B cell (primary cell): ENCODE measurements at regions not wholly inside any gene's neighbourhood (a gene's known extent, or its start where the extent isn't known, plus 50 kb on each side); places are given as distances from the start of the nearest gene placed in this dataset.

ENCODE experiments used
- ATAC-seq: fragments of 200-7000 bp; cut with Tn5 transposase; one replicate; pipeline ENCODE4 v1.10.0; 2021; ENCODE audit warnings: low read depth, mild to moderate bottlenecking, moderate number of reproducible peaks, moderate library complexity
- CTCF ChIA-PET: fragments of 350-600 bp; sonication (Branson Sonifier 250); formaldehyde crosslinking; loops from one replicate; lab custom pipeline; 2021; ENCODE audit warnings: antibody characterized with exemption, inconsistent platforms; lab: Charles Lee
- POLR2A ChIA-PET: fragments of 350-600 bp; sonication (Branson Sonifier 250); formaldehyde crosslinking; loops from one replicate; lab custom pipeline; 2021; ENCODE audit warnings: antibody characterized with exemption; lab: Charles Lee
- DNase-seq: peaks from one replicate; pipeline ENCODE4 v3.0.0; 2013
- H2AFZ ChIP-seq: 2 replicates; pipeline ENCODE4 v1.6.1; 2012; ENCODE audit warnings: mild to moderate bottlenecking, low read depth, low read length; ENCODE audit not compliant: insufficient read depth, poor library complexity, severe bottlenecking
- H3K27ac ChIP-seq, 2 donors: 1 replicate in 1 of 2; 2 replicates in 1 of 2; pipeline ENCODE4 v1.5.1; 2012 to 2013; ENCODE audit warnings: low read length in 2 of 2, mild to moderate bottlenecking in 2 of 2, moderate library complexity in 1 of 2
- H3K27me3 ChIP-seq, 4 experiments: fragments of 200-600 bp in 1 of 4; sonication (generic) in 1 of 4; replicated peaks in 1 of 4; 1 replicate in 2 of 4; 2 replicates in 2 of 4; pipeline versions ENCODE4 v1.6.1 to v1.7.0; 2013 to 2016; ENCODE audit warnings: low read length in 3 of 4, mild to moderate bottlenecking in 2 of 4, mixed read lengths in 1 of 4, moderate library complexity in 1 of 4; ENCODE audit not compliant: insufficient read depth in 4 of 4, control insufficient read depth in 3 of 4; ENCODE audit errors: control extremely low read depth in 1 of 4
- H3K36me3 ChIP-seq, 2 experiments: replicated peaks in 1 of 2; 1 replicate in 1 of 2; 2 replicates in 1 of 2; pipeline versions ENCODE4 v1.6.1 to v1.7.1; 2013; ENCODE audit warnings: low read length in 1 of 2; ENCODE audit not compliant: insufficient read depth in 2 of 2, control insufficient read depth in 1 of 2; ENCODE audit errors: control extremely low read depth in 1 of 2, extremely low read depth in 1 of 2
- H3K4me1 ChIP-seq, 2 donors: fragments of 200-600 bp in 1 of 2; sonication (generic) in 1 of 2; 1 replicate in 1 of 2; 2 replicates in 1 of 2; pipeline versions ENCODE4 v1.5.1 to v1.6.1; 2013 to 2017; ENCODE audit warnings: low read length in 2 of 2; ENCODE audit not compliant: control insufficient read depth in 2 of 2, insufficient read depth in 2 of 2
- H3K4me2 ChIP-seq: replicated peaks from 2 replicates; pipeline ENCODE3; 2012; ENCODE audit warnings: mild to moderate bottlenecking, low read depth, low read length; ENCODE audit not compliant: poor library complexity, severe bottlenecking
- H3K4me3 ChIP-seq, 5 experiments: fragments of 200-600 bp in 1 of 5; sonication (generic) in 1 of 5; 1 replicate in 3 of 5; 2 replicates in 2 of 5; pipeline versions ENCODE4 v1.5.1 to v1.7.0; 2011 to 2016; ENCODE audit warnings: low read length in 4 of 5, mild to moderate bottlenecking in 4 of 5, low read depth in 2 of 5, control low read depth in 1 of 5, moderate library complexity in 1 of 5; ENCODE audit not compliant: insufficient read depth in 1 of 5; ENCODE audit errors: control extremely low read depth in 1 of 5, extremely low read depth in 1 of 5
- H3K79me2 ChIP-seq: fragments of 200-600 bp; sonication (generic); one replicate; pipeline ENCODE4 v1.6.0; 2016; ENCODE audit warnings: low read length; ENCODE audit not compliant: control insufficient read depth, insufficient read depth
- H3K9ac ChIP-seq: fragments of 200-600 bp; sonication (generic); 2 replicates; pipeline ENCODE4 v1.6.1; 2017; ENCODE audit warnings: mild to moderate bottlenecking, low read length, moderate library complexity
- H3K9me3 ChIP-seq, 3 donors: one replicate each; pipeline versions ENCODE4 v1.6.1 to v1.7.1; 2013; ENCODE audit warnings: low read length in 2 of 3; ENCODE audit not compliant: control insufficient read depth in 2 of 3, insufficient read depth in 1 of 3; ENCODE audit errors: control extremely low read depth in 1 of 3
- H4K20me1 ChIP-seq: 2 replicates; pipeline ENCODE4 v1.6.0; 2012; ENCODE audit warnings: mild to moderate bottlenecking, low read length; ENCODE audit not compliant: insufficient read depth, control insufficient read depth, poor library complexity, severe bottlenecking
- H3K27ac Mint-ChIP-seq: one replicate; pipeline ENCODE4 v1.8.0; 2021; ENCODE audit warnings: mixed read lengths
- H3K27me3 Mint-ChIP-seq: one replicate; pipeline ENCODE4 v1.8.0; 2021; ENCODE audit warnings: mixed read lengths
- H3K4me1 Mint-ChIP-seq: one replicate; pipeline ENCODE4 v1.8.0; 2021; ENCODE audit warnings: mixed read lengths
- H3K4me3 Mint-ChIP-seq: one replicate; pipeline ENCODE4 v1.8.0; 2021; ENCODE audit warnings: mixed read lengths
- H3K9me3 Mint-ChIP-seq: one replicate; pipeline ENCODE4 v1.8.0; 2022; ENCODE audit warnings: mixed read lengths; ENCODE audit not compliant: insufficient read depth
- CTCF ChIP-seq: fragments of 200-600 bp; IDR thresholded peaks from one replicate; pipeline ENCODE4 v1.8.0; 2022; ENCODE audit warnings: antibody characterized with exemption, mild to moderate bottlenecking
- EZH2 ChIP-seq: IDR thresholded peaks from 2 replicates; pipeline ENCODE4 v1.6.1; 2012; ENCODE audit warnings: borderline replicate concordance, low read depth, mild to moderate bottlenecking, moderate library complexity, low read length; ENCODE audit not compliant: insufficient read depth, poor library complexity, severe bottlenecking
- WGBS: methylation state at CpG from one replicate; pipeline ENCODE4 v1.1.5; 2013; ENCODE audit warnings: missing lambda C conversion rate; ENCODE audit not compliant: insufficient coverage; 5-methylcytosine and 5-hydroxymethylcytosine counted together
- intact Hi-C: fragments of 100-400 bp; cut with micrococcal nuclease; formaldehyde crosslinking; loops from one replicate; pipeline ENCODE4 v1.10.0; 2022

GRCh38 chr9:106307670-106308069 is 555.3 kb upstream of the ZNF462 start:
- no peak for DNase-seq
- Mint-ChIP-seq H3K4me1 (no peaks in the 10 kb centered on the region), H3K9me3 (no peaks in the 10 kb centered on the region), H3K4me3 (no peak overlapping the region), H3K27me3 (no peaks in the 10 kb centered on the region), H3K27ac (no peak overlapping the region)
- no peak overlapping the region for H3K4me3 ChIP-seq
- H3K9ac ChIP-seq: no peak overlapping the region
- ChIA-PET CTCF (no interaction called here), POLR2A (no interaction called here)
- H3K4me1 ChIP-seq: no peaks in the 10 kb centered on the region
- no peaks in the 10 kb centered on the region for H3K79me2 ChIP-seq
- no peaks in the 10 kb centered on the region for H4K20me1 ChIP-seq
- ATAC-seq: no peak
- H3K9me3 ChIP-seq: no peaks in the 10 kb centered on the region
- no peaks in the 10 kb centered on the region for H3K36me3 ChIP-seq
- no peaks in the 10 kb centered on the region for H3K27me3 ChIP-seq
- no peak overlapping the region for H2AFZ ChIP-seq
- no peak overlapping the region for H3K27ac ChIP-seq
- TF ChIP-seq EZH2: no peak
- TF ChIP-seq CTCF: no peak
- intact Hi-C loops: no loop called here
- no peak overlapping the region for H3K4me2 ChIP-seq

- no peak for ATAC-seq
- no peak for TF ChIP-seq CTCF
- TF ChIP-seq EZH2: no peak
- Histone ChIP-seq H3K4me1 (no peaks in the 10 kb centered on the region), H3K27me3 (no peaks in the 10 kb centered on the region), H3K9me3 (no peaks in the 10 kb centered on the region), H3K4me2 (no peak overlapping the region), H3K79me2 (no peaks in the 10 kb centered on the region), H3K27ac (no peak overlapping the region), H3K9ac (no peak overlapping the region), H2AFZ (no peak overlapping the region), H3K4me3 (no peak overlapping the region), H4K20me1 (no peaks in the 10 kb centered on the region), H3K36me3 (no peaks in the 10 kb centered on the region)
- no peaks in the 10 kb centered on the region for H3K27me3 Mint-ChIP-seq
- DNase-seq: no peak
- no peak overlapping the region for H3K4me3 Mint-ChIP-seq
- CTCF ChIA-PET: no interaction called here
- no CpG with 5 or more reads among the region's 1 CpG for WGBS
- H3K27ac Mint-ChIP-seq: no peak overlapping the region
- intact Hi-C loops: no loop called here
- POLR2A ChIA-PET: no interaction called here
- H3K4me1 Mint-ChIP-seq: no peaks in the 10 kb centered on the region
- no peaks in the 10 kb centered on the region for H3K9me3 Mint-ChIP-seq
Observed at GRCh38 chr9:106309925-106310324, 553.0 kb upstream of the ZNF462 start.
